Smooth muscle cell (in vitro differentiated cells): ENCODE measurements at regions not wholly inside any gene's neighbourhood (a gene's known extent, or its start where the extent isn't known, plus 50 kb on each side); places are given as distances from the start of the nearest gene placed in this dataset.

Experiments used
- DNase-seq: peaks from one replicate; lab custom pipeline; 2025; ENCODE audit not compliant: unreplicated experiment; lab: John Stamatoyannopoulos, UW
- H2AFZ ChIP-seq: fragments of 200-600 bp; sonication (generic); 2 replicates; pipeline ENCODE4 v1.6.0; 2016; ENCODE audit warnings: antibody characterized with exemption, low read depth, mild to moderate bottlenecking
- H3F3A ChIP-seq: fragments of 200-600 bp; sonication (generic); 2 replicates; pipeline ENCODE4 v1.6.0; 2017; ENCODE audit warnings: antibody characterized with exemption, low read depth
- H3K27ac ChIP-seq: fragments of 200-600 bp; sonication (generic); 2 replicates; pipeline ENCODE4 v1.5.1; 2016; ENCODE audit warnings: low read depth, mild to moderate bottlenecking
- H3K27me3 ChIP-seq: fragments of 200-600 bp; sonication (generic); 2 replicates; pipeline ENCODE4 v1.6.1; 2016; ENCODE audit warnings: low read depth, mild to moderate bottlenecking
- H3K36me3 ChIP-seq: fragments of 200-600 bp; sonication (generic); 2 replicates; pipeline ENCODE4 v1.5.1; 2016; ENCODE audit warnings: low read depth
- H3K4me1 ChIP-seq: fragments of 200-600 bp; sonication (generic); 2 replicates; pipeline ENCODE4 v1.5.1; 2016; ENCODE audit warnings: low read depth
- H3K4me2 ChIP-seq: fragments of 200-600 bp; sonication (generic); 2 replicates; pipeline ENCODE4 v1.6.0; 2016; ENCODE audit warnings: mild to moderate bottlenecking
- H3K4me3 ChIP-seq: fragments of 200-600 bp; sonication (generic); 2 replicates; pipeline ENCODE4 v1.5.1; 2016; ENCODE audit warnings: mild to moderate bottlenecking
- H3K79me2 ChIP-seq: fragments of 200-600 bp; sonication (generic); 2 replicates; pipeline ENCODE4 v1.6.0; 2016; ENCODE audit warnings: low read depth, mild to moderate bottlenecking
- H3K9ac ChIP-seq: fragments of 200-600 bp; sonication (generic); 2 replicates; pipeline ENCODE4 v1.6.0; 2016; ENCODE audit warnings: low read depth
- H3K9me3 ChIP-seq: fragments of 200-600 bp; sonication (generic); replicated peaks from 2 replicates; pipeline ENCODE4 v1.5.1; 2016; ENCODE audit warnings: low read depth
- H4K20me1 ChIP-seq: fragments of 200-600 bp; sonication (generic); 2 replicates; pipeline ENCODE4 v1.6.0; 2016; ENCODE audit warnings: low read depth
- CTCF ChIP-seq: fragments of 200-600 bp; sonication (generic); IDR thresholded peaks from 2 replicates; pipeline ENCODE4 v1.5.1; 2017; ENCODE audit warnings: borderline replicate concordance, mild to moderate bottlenecking, antibody characterized with exemption; ENCODE audit not compliant: insufficient read depth, poor library complexity, severe bottlenecking
- WGBS: methylation state at CpG from one replicate; pipeline ENCODE4 v1.1.7; 2016; ENCODE audit warnings: low lambda C conversion rate; 5-methylcytosine and 5-hydroxymethylcytosine counted together

- H3K27me3 ChIP-seq, result no peaks in the 10 kb centered on the region
Measured at GRCh38 chr2:195606179-195606578, 50.8 kb upstream of the SLC39A10 start.

GRCh38 chr2:195604706-195605105 lies 52.3 kb upstream of the SLC39A10 start:
- Histone ChIP-seq H3K36me3 (no peaks in the 10 kb centered on the region), H3K4me3 (no peak overlapping the region), H3F3A (no peaks in the 10 kb centered on the region), H3K4me2 (no peak overlapping the region), H3K79me2 (no peaks in the 10 kb centered on the region), H3K9ac (no peak overlapping the region), H2AFZ (no peak overlapping the region), H3K4me1 (no peaks in the 10 kb centered on the region), H3K9me3 (no peaks in the 10 kb centered on the region), H3K27ac (no peak overlapping the region), H3K27me3 (no peaks in the 10 kb centered on the region), H4K20me1 (no peaks in the 10 kb centered on the region)
- no peak for DNase-seq
- no peak for TF ChIP-seq CTCF
- WGBS, result 93% methylated on average over 5 of the region's 5 CpGs

More at GRCh38 chr2:195606179-195606578, 50.8 kb upstream of the SLC39A10 start:
- Histone ChIP-seq H3K4me1 (no peaks in the 10 kb centered on the region), H3K9ac (no peak overlapping the region), H3F3A (no peaks in the 10 kb centered on the region), H4K20me1 (no peaks in the 10 kb centered on the region), H3K27ac (no peak overlapping the region), H3K4me2 (no peak overlapping the region), H2AFZ (no peak overlapping the region), H3K4me3 (no peak overlapping the region), H3K79me2 (no peaks in the 10 kb centered on the region), H3K36me3 (no peaks in the 10 kb centered on the region), H3K9me3 (no peaks in the 10 kb centered on the region)
- TF ChIP-seq CTCF, result no peak
- no peak for DNase-seq

DNA sequence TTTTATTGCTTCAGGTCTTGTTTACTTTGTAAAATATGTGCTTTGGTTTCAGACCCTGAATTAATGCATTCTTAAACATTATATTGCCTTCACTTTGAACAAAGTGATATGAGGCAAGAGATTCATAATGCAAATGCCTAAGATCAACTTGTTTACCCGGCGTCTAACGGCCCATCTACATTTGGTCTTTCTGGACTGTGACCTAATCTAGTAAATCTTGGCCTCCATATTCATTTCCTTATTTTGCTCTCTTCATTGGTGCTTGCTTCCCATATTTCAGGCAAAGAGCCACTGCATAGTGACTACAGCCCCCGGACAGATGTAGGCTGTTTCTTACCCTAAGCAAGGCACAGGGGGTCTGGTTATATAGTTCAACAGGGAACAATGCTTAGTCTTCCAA lies 53.0 kb upstream of the SLC39A10 start:
- Histone ChIP-seq H3K27ac (no peak overlapping the region), H3K36me3 (no peaks in the 10 kb centered on the region), H2AFZ (no peak overlapping the region), H4K20me1 (no peaks in the 10 kb centered on the region), H3K79me2 (no peaks in the 10 kb centered on the region), H3K9me3 (no peaks in the 10 kb centered on the region), H3K4me3 (no peak overlapping the region), H3K9ac (no peak overlapping the region), H3K4me2 (no peak overlapping the region), H3K27me3 (no peaks in the 10 kb centered on the region), H3F3A (no peaks in the 10 kb centered on the region), H3K4me1 (no peaks in the 10 kb centered on the region)
- WGBS, result 91% methylated on average over 4 of the region's 4 CpGs
- DNase-seq, result no peak
- TF ChIP-seq CTCF, result no peak

GRCh38 chr2:195603408-195603807 lies 53.6 kb upstream of the SLC39A10 start:
- Histone ChIP-seq H3K9ac (no peak overlapping the region), H2AFZ (no peak overlapping the region), H3K4me1 (no peaks in the 10 kb centered on the region), H3K4me2 (no peak overlapping the region), H3K27ac (no peak overlapping the region), H3K79me2 (no peaks in the 10 kb centered on the region), H3F3A (no peaks in the 10 kb centered on the region), H3K9me3 (no peaks in the 10 kb centered on the region), H3K36me3 (no peaks in the 10 kb centered on the region), H3K4me3 (no peak overlapping the region), H3K27me3 (no peaks in the 10 kb centered on the region), H4K20me1 (no peaks in the 10 kb centered on the region)
- 85% methylated on average over 4 of the region's 4 CpGs for WGBS
- TF ChIP-seq CTCF, result no peak
- DNase-seq, result no peak
